OCI-LY1 (cell line): ENCODE measurements at regions not wholly inside any gene's neighbourhood (a gene's known extent, or its start where the extent isn't known, plus 50 kb on each side); places are given as distances from the start of the nearest gene placed in this dataset.

Source experiments
- EZH2 ChIP-seq: fragments of 200-600 bp; sonication (generic), shearing (Covaris generic); IDR thresholded peaks from 2 replicates; pipeline ENCODE4 v1.8.0; 2017; ENCODE audit warnings: borderline replicate concordance, mixed run types, mild to moderate bottlenecking, antibody characterized with exemption, low read length, moderate library complexity, mixed read lengths
- TF ChIP-seq, protein P1 (sequence below): fragments of 200-600 bp; sonication (generic), shearing (Covaris generic); IDR thresholded peaks from 2 replicates; pipeline ENCODE4 v1.5.1; 2017; ENCODE audit warnings: mild to moderate bottlenecking, antibody characterized with exemption, low read length, moderate library complexity, mixed read lengths

DNA sequence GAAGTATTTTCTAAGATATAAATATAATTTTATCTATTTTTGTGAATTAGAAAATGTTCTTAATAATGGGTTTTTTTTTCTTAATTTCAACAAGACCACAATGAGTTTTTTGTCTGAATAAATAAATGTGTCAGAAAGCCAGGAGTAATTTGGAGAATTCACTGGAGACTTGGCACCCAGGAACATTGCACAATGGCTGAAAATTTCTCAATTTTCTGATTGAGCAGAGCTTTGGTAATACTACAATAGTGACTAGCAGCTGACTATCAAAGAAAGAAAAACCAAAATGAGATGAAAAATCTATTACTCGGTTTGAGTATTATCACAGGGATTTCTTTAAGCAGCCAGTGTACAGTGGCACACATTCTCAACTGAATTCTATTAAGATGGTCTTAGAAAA is 394.4 kb upstream of the PCDH20 start:
- TF ChIP-seq, protein P1, sequence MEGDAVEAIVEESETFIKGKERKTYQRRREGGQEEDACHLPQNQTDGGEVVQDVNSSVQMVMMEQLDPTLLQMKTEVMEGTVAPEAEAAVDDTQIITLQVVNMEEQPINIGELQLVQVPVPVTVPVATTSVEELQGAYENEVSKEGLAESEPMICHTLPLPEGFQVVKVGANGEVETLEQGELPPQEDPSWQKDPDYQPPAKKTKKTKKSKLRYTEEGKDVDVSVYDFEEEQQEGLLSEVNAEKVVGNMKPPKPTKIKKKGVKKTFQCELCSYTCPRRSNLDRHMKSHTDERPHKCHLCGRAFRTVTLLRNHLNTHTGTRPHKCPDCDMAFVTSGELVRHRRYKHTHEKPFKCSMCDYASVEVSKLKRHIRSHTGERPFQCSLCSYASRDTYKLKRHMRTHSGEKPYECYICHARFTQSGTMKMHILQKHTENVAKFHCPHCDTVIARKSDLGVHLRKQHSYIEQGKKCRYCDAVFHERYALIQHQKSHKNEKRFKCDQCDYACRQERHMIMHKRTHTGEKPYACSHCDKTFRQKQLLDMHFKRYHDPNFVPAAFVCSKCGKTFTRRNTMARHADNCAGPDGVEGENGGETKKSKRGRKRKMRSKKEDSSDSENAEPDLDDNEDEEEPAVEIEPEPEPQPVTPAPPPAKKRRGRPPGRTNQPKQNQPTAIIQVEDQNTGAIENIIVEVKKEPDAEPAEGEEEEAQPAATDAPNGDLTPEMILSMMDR, result no peak
- no peak for TF ChIP-seq EZH2
